HG03159 (cell line): ENCODE measurements at regions not wholly inside any gene's neighbourhood (a gene's known extent, or its start where the extent isn't known, plus 50 kb on each side); places are given as distances from the start of the nearest gene placed in this dataset.
"Not testable (repeated sequence)": the region's sequence is repeated elsewhere in the genome, so short reads cannot be mapped to it uniquely, and the experiment has no call there.

ENCODE experiments used
- ATAC-seq: cut with Tn5 transposase; IDR thresholded peaks from one replicate; pipeline ENCODE4 v1.9.1; 2021; ENCODE audit warnings: mild to moderate bottlenecking, moderate library complexity; ENCODE audit not compliant: unreplicated experiment

GRCh38 chrX:55142206-55142918, 53.5 kb downstream of the PAGE2 start:
- ATAC-seq, result no peak

DNA sequence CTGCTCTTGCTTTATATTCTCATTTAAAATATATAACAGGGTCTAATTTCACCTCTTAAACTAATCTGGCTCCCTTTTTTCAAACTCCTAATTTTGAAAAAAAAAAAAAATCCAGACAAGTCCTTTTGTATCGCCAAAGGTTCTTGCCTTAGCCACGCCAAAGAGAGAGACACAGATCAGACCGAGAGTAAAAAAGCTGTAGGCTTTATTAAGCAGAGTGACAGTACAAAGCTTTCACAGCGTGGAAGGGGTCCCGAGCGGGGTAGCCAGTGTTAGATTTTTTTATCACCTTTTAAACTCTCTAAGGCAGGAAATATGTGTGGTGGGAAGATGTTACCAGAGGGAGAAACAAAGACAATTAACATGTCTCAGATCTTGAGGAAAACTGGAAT, 54.1 kb downstream of the PAGE2 start:
- no peak for ATAC-seq

- ATAC-seq, result no peak
Measured at GRCh38 chrX:55143621-55144020, 54.8 kb downstream of the PAGE2 start.

DNA sequence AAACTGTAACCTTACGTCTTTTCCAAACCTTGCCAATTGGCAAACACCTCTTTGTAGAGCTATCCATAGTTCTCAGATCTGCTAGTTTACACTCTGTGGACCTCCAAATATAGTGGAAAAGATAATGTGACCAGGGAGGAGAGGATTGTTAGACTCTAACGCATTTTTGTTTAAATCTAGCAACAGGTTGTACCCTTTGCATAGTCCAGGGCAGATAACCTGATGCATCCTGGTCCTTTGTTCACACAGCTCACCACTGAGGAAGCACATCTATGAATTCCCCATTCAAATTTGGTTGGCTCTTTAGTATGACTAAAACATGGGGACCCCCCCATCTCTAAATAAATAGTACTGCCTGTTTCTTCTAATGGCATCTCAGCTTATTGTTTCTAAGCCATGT, 55.9 kb downstream of the PAGE2 start:
- ATAC-seq, result no peak

DNA sequence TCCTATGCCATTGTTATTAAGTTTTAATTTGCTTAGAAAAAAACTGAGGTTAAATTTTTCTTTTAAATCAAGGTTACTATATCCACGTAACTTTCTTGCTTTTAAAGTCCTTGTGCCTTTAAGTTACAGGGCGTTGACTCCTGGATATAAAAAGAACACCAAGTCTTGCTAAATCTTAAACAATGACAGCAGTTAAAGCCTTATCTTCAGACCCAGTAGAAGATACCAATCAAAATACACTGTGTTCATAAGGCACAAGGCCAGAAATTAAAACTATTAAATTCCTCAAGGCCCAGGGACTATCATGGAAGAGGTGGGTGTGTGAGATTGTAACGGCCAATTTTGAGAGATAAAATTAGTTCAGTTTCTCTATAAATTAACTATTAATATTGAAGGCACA, 60.4 kb downstream of the PAGE2 start:
- ATAC-seq, result no peak

- ATAC-seq, result no peak
Measured at GRCh38 chrX:55151199-55151598, 62.4 kb downstream of the PAGE2 start.

DNA sequence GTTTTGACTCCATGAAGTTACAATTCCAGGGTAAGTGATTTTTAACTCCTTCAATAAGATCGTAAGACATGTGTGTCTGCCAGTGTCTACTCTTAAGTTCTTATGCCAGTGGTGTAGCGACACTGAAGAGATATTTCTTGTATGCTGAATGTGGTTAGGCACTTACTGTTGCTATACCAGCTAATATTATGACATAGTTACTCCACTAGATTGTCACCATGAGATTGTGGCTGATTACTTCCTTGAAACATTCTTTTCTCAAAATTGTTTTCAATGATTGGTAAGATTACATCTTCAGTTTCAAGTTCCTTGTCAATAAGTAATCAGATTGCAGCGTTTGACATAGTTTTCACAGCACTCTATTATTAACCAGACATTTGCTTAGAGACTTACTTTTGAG, 60.6 kb upstream of the PAGE5 start:
- no peak for ATAC-seq

GRCh38 chrX:55160685-55161552, 59.2 kb upstream of the PAGE5 start:
- peak; percentile 88 for ATAC-seq

GRCh38 chrX:55161581-55161980, 58.6 kb upstream of the PAGE5 start:
- ATAC-seq, result no peak

DNA sequence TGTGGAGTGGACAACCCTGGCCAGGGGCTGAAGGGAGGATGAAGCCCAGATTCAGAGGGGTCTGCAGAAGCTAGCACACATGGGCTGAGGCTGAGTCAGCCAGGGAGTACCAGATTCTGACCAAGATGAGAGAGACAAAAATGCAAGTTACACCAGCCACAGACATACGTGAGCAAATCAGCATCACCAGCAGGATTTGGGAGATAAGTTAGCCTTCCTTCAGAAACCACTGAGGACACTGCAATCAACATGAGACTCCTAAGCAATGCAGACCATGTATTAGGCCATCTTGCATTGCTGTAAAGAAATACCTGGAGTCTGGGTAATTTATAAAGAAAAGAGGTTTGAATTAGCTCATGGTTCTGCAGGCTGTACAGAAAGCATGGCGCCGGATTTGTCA, 57.0 kb upstream of the PAGE5 start:
- no peak for ATAC-seq

DNA sequence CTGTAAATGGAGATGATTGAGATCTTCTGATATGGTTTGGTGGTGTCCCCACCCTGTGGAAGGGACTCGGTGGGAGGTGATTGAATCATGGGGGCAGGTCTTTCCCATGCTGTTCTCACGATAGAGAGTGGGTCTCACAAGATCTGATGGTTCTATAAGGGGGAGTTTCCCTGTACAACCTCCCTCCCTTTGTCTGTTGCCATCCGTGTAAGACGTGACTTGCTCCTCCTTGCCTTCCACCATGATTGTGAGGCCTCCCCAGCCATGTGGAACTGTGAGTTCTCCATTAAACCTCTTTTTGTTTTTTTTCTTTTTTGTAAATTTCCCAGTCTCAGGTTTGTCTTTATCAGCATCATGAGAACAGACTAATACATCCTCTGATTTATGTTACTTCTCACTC, 55.1 kb upstream of the PAGE5 start:
- not testable (repeated sequence) for ATAC-seq

- ATAC-seq, result no peak
Measured at GRCh38 chrX:55167124-55167803, 52.9 kb upstream of the PAGE5 start.

- no peak for ATAC-seq
Measured at GRCh38 chrX:55167901-55168300, 52.2 kb upstream of the PAGE5 start.

GRCh38 chrX:55169782-55170181, 50.4 kb upstream of the PAGE5 start:
- peak; percentile 78 for ATAC-seq
